H1 (cell line): ENCODE measurements at regions not wholly inside any gene's neighbourhood (a gene's known extent, or its start where the extent isn't known, plus 50 kb on each side); places are given as distances from the start of the nearest gene placed in this dataset.

ENCODE experiments used
- ATF2 ChIP-seq: IDR thresholded peaks from 2 replicates; pipeline ENCODE4 v1.6.1; 2012; ENCODE audit warnings: low read length, inconsistent platforms
- SAP30 ChIP-seq: fragments of 300-600 bp; sonication (generic); IDR thresholded peaks from 2 replicates; pipeline ENCODE4 v1.7.1; 2012; ENCODE audit warnings: low read length, moderate library complexity, mild to moderate bottlenecking, inconsistent platforms; ENCODE audit not compliant: insufficient read depth, insufficient replicate concordance
- SIX5 ChIP-seq: IDR thresholded peaks from 2 replicates; pipeline ENCODE4 v1.6.1; 2011; ENCODE audit warnings: mild to moderate bottlenecking, low read depth, low read length
- SP2 ChIP-seq: IDR thresholded peaks from 2 replicates; pipeline ENCODE4 v1.6.1; 2012; ENCODE audit warnings: mild to moderate bottlenecking, low read length, inconsistent platforms
- TAF1 ChIP-seq: IDR thresholded peaks from 2 replicates; pipeline ENCODE4 v1.6.1; 2011; ENCODE audit warnings: mild to moderate bottlenecking, low read depth, low read length
- TEAD4 ChIP-seq: IDR thresholded peaks from 2 replicates; pipeline ENCODE4 v1.6.1; 2012; ENCODE audit warnings: low read depth, low read length, inconsistent platforms, mixed read lengths

GRCh38 chr12:34404377-34405285, 382.3 kb downstream of the ALG10 start (continued):
- TF ChIP-seq SAP30 (no peak), ATF2 (no peak), TAF1 (no peak), SP2 (no peak), TEAD4 (no peak), SIX5 (no peak)
